ES-I3 (cell line): ENCODE measurements at regions not wholly inside any gene's neighbourhood (a gene's known extent, or its start where the extent isn't known, plus 50 kb on each side); places are given as distances from the start of the nearest gene placed in this dataset.

Experiments used
- H3K36me3 ChIP-seq: 2 replicates; pipeline ENCODE4 v1.6.1; 2013; ENCODE audit warnings: mild to moderate bottlenecking, low read length, control low read depth, moderate library complexity; ENCODE audit not compliant: insufficient read depth
- H3K4me1 ChIP-seq: 2 replicates; pipeline ENCODE4 v1.6.1; 2013; ENCODE audit warnings: mild to moderate bottlenecking, control low read depth, low read length; ENCODE audit not compliant: insufficient read depth
- H3K9ac ChIP-seq: 2 replicates; pipeline ENCODE4 v1.6.1; 2013; ENCODE audit warnings: low read depth, mild to moderate bottlenecking, low read length, moderate library complexity
- H3K9me3 ChIP-seq: 2 replicates; pipeline ENCODE4 v1.6.1; 2013; ENCODE audit warnings: mild to moderate bottlenecking, low read length, moderate library complexity; ENCODE audit not compliant: control insufficient read depth, insufficient read depth

- H3K36me3 ChIP-seq, result no peaks in the 10 kb centered on the region
- H3K9ac ChIP-seq, result no peak overlapping the region
- H3K4me1 ChIP-seq, result no peaks in the 10 kb centered on the region
- H3K9me3 ChIP-seq, result no peaks in the 10 kb centered on the region
Observed at GRCh38 chr2:204239411-204240165, 303.0 kb downstream of the ICOS start.

GRCh38 chr2:204240961-204241360, 304.3 kb upstream of the PARD3B start:
- Histone ChIP-seq H3K4me1 (no peaks in the 10 kb centered on the region), H3K9me3 (no peaks in the 10 kb centered on the region), H3K36me3 (no peaks in the 10 kb centered on the region), H3K9ac (no peak overlapping the region)

DNA sequence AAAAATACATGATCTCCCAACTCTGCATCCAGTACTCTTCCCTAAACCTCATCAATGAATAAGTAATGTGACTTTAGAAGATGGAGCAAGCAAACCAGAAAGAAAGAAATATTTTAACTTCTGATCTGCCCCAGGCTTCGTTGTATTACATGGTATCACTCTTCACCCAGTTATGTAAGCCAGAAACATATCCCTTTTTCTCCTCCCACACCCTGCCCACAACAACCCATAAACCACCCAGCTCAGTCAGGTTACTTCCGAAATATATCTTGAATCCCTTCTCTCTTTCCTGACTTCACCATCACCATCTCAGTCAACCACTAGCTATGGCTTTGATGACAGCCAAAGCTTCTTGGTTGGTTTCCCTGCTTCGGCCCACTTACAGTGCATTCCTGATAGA, 295.8 kb upstream of the PARD3B start:
- no peaks in the 10 kb centered on the region for H3K36me3 ChIP-seq
- H3K9ac ChIP-seq, result no peak overlapping the region
- no peaks in the 10 kb centered on the region for H3K4me1 ChIP-seq
- no peaks in the 10 kb centered on the region for H3K9me3 ChIP-seq

GRCh38 chr2:204250692-204251091, 294.6 kb upstream of the PARD3B start:
- Histone ChIP-seq H3K9ac (no peak overlapping the region), H3K4me1 (no peaks in the 10 kb centered on the region), H3K9me3 (no peaks in the 10 kb centered on the region), H3K36me3 (no peaks in the 10 kb centered on the region)

GRCh38 chr2:204251158-204251997, 293.9 kb upstream of the PARD3B start:
- Histone ChIP-seq H3K9me3 (no peaks in the 10 kb centered on the region), H3K9ac (no peak overlapping the region), H3K36me3 (no peaks in the 10 kb centered on the region), H3K4me1 (peaks cover 3% of the 10 kb centered on the region; the same call in 1 of the 2 replicates)

GRCh38 chr2:204251998-204252376, 293.3 kb upstream of the PARD3B start:
- H3K9me3 ChIP-seq, result no peaks in the 10 kb centered on the region
- peaks cover 10% of the 10 kb centered on the region; the same call in 1 of the 2 replicates for H3K4me1 ChIP-seq
- H3K9ac ChIP-seq, result no peak overlapping the region
- no peaks in the 10 kb centered on the region for H3K36me3 ChIP-seq

DNA sequence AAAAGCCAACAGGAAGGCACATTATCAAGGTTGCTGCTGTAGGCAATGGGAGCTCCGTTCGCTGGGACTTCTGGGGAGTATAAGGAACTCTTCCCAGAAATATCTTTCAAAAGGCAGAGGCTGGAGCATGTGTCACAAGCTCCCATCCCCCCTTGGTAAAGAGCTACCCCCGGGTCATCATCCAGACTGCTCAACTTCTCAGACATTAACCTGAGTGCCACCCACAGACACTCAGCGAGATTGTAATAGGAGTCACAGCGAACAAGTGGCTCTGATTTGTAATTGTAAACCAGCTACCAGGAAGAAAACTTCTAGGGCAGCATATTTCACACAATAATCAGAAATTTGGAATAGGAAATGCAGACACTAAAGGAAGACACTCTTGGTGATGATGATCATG, 290.2 kb upstream of the PARD3B start:
- Histone ChIP-seq H3K4me1 (peaks cover 21% of the 10 kb centered on the region), H3K9me3 (no peaks in the 10 kb centered on the region), H3K36me3 (no peaks in the 10 kb centered on the region), H3K9ac (no peak overlapping the region)

- no peaks in the 10 kb centered on the region for H3K36me3 ChIP-seq
- H3K9ac ChIP-seq, result no peak overlapping the region
- H3K9me3 ChIP-seq, result no peaks in the 10 kb centered on the region
- peaks cover 25% of the 10 kb centered on the region for H3K4me1 ChIP-seq
Observed at GRCh38 chr2:204255526-204255925, 289.7 kb upstream of the PARD3B start.

GRCh38 chr2:204257781-204258180, 287.5 kb upstream of the PARD3B start:
- no peaks in the 10 kb centered on the region for H3K9me3 ChIP-seq
- H3K36me3 ChIP-seq, result no peaks in the 10 kb centered on the region
- H3K9ac ChIP-seq, result no peak overlapping the region
- H3K4me1 ChIP-seq, result peaks cover 34% of the 10 kb centered on the region

GRCh38 chr2:204258890-204259289, 286.4 kb upstream of the PARD3B start:
- no peaks in the 10 kb centered on the region for H3K9me3 ChIP-seq

DNA sequence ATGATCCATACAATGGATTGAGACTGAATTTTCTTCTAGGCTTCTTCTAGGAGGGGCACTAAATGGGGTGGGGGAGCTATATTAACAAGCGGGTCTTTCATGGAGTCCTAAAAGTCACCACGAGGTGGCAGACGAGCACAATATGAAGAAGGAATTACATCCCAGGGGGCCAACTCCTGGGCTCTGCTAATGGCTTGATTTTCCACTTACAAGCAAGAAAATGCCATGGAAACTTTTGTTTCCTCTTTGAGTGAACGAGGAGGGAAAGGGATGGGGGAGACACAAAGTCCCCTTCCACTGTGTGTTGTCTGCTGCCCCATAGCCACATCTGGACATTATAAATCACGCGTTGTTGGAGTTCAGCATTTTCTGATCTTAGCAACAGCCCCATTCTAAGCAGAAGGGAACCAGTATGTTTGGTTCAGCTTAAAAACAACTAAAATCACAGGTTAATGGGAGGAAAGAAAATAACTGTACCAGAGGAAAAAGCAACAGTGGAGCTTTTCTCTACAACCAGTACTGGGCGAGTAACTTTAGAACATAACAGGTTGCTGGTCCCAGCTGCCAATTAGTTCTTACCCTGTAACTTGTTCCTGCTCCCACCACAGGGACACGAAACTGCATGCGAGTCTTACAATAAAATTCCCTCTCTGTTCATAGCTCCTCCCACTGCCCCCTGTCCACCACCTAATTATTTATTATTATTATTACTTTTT, 285.0 kb upstream of the PARD3B start:
- Histone ChIP-seq H3K36me3 (no peaks in the 10 kb centered on the region), H3K9ac (no peak overlapping the region; the same call in 1 of the 2 replicates), H3K9me3 (no peaks in the 10 kb centered on the region), H3K4me1 (peaks cover 40% of the 10 kb centered on the region)

More at GRCh38 chr2:204258890-204259289, 286.4 kb upstream of the PARD3B start:
- Histone ChIP-seq H3K4me1 (peaks cover 35% of the 10 kb centered on the region), H3K9ac (no peak overlapping the region), H3K36me3 (no peaks in the 10 kb centered on the region)

- peaks cover 40% of the 10 kb centered on the region for H3K4me1 ChIP-seq
- H3K9me3 ChIP-seq, result no peaks in the 10 kb centered on the region
- no peak overlapping the region for H3K9ac ChIP-seq
- no peaks in the 10 kb centered on the region for H3K36me3 ChIP-seq
Observed at GRCh38 chr2:204260901-204261300, 284.4 kb upstream of the PARD3B start.

DNA sequence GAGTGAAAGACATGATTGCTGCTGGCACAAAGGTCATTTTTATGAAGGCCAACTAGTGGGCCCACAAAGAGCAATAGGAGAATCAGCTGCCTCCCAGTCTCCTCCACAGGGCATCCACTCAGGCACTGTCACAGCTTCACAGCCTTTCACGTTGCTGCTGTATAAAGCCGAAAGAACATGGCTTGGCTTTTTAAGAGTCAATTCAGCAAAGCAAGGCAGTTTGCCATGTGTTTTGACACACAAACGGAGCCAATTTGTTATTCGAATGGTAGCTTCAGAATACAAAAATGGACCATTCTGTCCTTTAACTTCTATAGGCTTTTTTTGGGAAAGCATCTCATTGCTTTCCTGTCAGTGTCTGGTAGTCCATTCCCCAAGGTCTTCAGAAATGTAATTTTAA, 283.4 kb upstream of the PARD3B start:
- peaks cover 32% of the 10 kb centered on the region for H3K4me1 ChIP-seq
- no peaks in the 10 kb centered on the region for H3K36me3 ChIP-seq
- no peaks in the 10 kb centered on the region for H3K9me3 ChIP-seq
- no peak overlapping the region for H3K9ac ChIP-seq

GRCh38 chr2:204264085-204264553, 281.2 kb upstream of the PARD3B start:
- Histone ChIP-seq H3K36me3 (no peaks in the 10 kb centered on the region), H3K4me1 (peaks cover 22% of the 10 kb centered on the region), H3K9me3 (no peaks in the 10 kb centered on the region), H3K9ac (no peak overlapping the region)
